Fibroblast of the aortic adventitia (primary cell): ENCODE measurements at regions not wholly inside any gene's neighbourhood (a gene's known extent, or its start where the extent isn't known, plus 50 kb on each side); places are given as distances from the start of the nearest gene placed in this dataset.
A peak's percentile ranks its signal among the peaks of the same experiment; 100 is the strongest.

ENCODE experiments used
- DNase-seq: peaks from one replicate; pipeline ENCODE4 v3.0.0-alpha.2; 2010; ENCODE audit warnings: low read depth
- H3K4me3 ChIP-seq: 2 replicates; pipeline ENCODE4 v1.5.1; 2011; ENCODE audit warnings: low read depth, mild to moderate bottlenecking, control low read depth, low read length, moderate library complexity
- TF ChIP-seq, protein P1 (sequence below): IDR thresholded peaks from 2 replicates; pipeline ENCODE4 v1.5.1; 2011; ENCODE audit warnings: mild to moderate bottlenecking, low read length, control low read depth, inconsistent platforms; ENCODE audit not compliant: insufficient read depth

DNA sequence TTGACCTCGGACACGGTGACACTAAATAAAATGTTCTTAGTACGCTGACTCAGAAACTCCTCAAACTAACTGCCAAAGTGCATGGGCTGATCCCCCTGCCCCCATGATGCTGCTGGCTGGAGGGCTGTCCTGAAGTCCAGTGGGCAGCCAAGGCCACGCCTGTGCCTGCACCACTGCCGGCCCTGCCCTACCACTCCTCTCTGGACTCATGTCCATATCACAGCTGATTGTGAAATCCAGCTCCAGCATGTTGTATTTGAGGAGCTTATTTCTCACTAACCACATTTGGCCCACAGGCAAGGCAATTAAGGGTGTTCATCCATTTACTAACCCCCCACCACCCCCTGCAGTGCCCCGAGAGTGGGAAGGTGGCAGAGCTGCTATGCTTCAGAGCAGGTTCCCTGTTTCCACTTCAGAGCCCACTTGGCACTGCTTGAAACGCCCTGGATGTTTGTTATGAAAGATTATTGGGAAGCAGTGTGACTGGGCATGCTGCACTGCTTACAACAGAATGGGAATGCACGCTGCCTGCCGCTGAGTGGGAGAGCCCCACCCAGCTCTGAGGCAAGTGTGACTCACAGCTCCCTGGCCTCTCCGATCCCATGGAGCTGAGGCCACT lies 114.0 kb downstream of the UQCRFS1 start:
- H3K4me3 ChIP-seq = no peak overlapping the region
- TF ChIP-seq, protein P1, sequence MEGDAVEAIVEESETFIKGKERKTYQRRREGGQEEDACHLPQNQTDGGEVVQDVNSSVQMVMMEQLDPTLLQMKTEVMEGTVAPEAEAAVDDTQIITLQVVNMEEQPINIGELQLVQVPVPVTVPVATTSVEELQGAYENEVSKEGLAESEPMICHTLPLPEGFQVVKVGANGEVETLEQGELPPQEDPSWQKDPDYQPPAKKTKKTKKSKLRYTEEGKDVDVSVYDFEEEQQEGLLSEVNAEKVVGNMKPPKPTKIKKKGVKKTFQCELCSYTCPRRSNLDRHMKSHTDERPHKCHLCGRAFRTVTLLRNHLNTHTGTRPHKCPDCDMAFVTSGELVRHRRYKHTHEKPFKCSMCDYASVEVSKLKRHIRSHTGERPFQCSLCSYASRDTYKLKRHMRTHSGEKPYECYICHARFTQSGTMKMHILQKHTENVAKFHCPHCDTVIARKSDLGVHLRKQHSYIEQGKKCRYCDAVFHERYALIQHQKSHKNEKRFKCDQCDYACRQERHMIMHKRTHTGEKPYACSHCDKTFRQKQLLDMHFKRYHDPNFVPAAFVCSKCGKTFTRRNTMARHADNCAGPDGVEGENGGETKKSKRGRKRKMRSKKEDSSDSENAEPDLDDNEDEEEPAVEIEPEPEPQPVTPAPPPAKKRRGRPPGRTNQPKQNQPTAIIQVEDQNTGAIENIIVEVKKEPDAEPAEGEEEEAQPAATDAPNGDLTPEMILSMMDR = no peak
- DNase-seq = peak; percentile 97

DNA sequence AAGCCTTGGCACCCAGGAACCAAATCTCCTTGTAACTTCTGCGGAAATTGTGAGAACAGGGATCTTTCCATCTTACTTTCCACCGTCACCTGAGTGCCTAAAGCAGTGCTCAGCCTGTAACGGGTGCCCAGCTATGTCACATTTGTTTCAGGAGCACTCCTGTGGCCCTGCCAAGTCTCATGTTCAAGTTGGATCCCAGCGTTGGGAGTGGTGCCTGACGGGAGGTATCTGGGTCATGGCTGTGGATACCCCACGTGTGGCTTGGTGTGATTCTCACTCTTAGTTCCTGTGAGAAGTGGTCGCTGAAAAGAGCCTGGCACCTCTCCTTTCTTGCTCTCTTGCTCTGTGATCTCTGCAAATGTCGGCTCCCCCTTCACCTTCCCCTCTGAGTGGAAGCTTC lies 114.9 kb downstream of the UQCRFS1 start:
- no peak for DNase-seq
- H3K4me3 ChIP-seq = no peak overlapping the region
- TF ChIP-seq, protein P1 = no peak

DNA sequence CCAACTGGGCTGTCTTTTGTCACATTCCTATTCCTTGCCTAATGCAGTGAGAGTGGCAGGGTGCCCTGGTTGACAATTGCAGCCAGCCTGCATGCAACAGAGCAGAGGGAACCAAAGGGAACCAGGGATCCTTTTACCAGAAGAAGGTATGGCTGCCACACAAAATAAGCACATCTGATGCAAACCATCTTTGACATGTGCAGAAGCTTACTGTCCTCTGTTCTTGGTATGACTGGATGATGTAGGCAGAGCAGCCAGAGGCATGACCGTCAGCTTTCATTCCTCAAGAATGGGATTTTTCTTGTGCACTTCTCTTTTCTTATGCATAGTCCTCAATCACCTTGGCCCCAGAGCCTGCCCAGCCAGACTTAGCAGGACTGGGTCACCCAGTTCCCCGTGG lies 116.1 kb downstream of the UQCRFS1 start:
- TF ChIP-seq, protein P1 = no peak
- DNase-seq = no peak
- H3K4me3 ChIP-seq = no peak overlapping the region

DNA sequence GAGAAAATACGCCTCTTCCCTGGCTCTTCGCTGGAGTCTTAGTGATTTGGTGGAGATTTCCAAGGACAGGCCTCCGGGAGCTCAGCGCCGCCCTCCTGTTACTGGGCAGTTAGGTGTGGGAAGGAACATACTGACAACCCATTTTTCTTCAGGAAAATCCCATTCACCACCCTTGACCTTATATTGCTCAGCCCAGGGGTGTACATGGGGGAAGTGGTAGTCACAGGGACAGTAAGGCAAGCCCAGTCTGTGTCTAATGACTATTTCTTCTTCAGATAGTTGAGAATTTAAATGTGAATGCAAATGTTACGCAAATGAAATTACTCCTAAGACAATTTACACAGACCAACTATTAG lies 119.4 kb downstream of the UQCRFS1 start:
- DNase-seq = no peak
- TF ChIP-seq, protein P1 = no peak
- no peak overlapping the region for H3K4me3 ChIP-seq

DNA sequence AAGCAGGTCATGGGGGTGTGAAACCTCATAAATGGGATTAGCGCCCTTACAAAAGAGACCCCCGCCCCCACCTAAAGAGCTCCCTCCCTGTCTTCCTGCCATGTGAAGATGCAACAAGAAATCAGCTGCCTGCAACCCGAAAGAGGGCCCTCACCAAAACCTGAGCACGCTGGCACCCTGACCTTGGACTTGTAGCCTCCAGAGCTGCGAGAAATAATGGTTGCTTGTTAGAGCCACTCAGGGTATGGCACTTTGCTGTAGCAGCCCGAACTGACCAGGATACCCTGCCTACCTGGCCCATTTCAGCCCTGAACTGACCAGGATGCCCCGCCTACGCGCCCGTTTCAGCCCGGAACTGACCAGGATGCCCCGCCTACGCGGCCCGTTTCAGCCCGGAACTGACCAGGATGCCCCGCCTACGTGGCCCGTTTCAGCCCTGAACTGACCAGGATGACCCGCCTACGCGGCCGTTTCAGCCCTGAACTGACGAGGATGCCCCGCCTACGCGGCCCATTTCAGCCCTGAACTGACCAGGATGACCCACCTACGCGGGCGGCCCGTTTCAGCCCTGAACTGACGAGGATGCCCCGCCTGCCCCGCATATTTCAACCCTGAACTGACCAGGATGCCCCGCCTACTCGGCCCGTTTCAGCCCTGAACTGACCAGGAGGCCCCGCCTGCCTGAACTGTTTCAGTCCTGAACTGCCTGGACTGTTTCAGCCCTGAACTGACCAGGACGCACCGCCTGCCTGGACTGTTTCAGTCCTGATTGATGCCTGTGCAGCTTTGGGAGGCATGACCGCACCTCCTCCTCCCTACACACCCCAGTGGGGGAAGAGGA lies 120.0 kb downstream of the UQCRFS1 start:
- H3K4me3 ChIP-seq = no peak overlapping the region
- TF ChIP-seq, protein P1 = no peak
- peak; percentile 7 for DNase-seq

DNA sequence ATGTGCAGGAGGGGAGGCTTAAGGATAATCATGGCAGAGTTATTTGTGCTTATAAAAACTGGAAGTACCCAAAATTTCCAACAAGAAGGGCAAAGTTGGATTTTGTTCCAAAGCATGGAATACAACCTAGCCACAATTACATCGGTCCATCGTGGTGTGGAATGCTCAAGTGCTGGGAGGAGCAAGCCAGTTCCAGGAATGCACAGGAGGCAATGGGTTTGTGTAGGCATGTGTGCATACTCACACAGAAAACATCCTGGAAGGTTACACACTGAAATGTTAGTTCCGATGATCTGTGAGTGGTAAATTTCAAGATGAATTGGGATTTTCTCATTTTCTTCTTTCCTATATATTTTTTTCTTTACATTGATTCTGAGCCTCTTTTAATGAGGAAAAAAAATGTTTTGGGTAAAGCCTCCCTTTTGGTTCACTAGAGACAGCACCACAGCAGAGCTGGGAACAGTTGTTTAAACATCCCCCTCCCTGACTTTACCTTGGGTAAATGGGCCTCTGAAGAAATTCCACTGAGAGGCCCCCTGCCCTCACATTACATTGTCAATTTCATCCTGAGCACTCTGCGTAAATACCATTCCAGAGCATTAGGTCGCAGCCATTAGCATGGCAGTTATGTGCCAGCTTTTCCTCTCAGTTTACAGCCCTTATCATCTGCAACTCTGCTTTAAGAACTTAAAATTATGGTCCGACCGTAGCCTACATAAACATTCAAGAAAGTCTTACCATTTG lies 122.0 kb downstream of the UQCRFS1 start:
- no peak overlapping the region for H3K4me3 ChIP-seq
- TF ChIP-seq, protein P1 = no peak
- DNase-seq = no peak
